GM23338 (cell line): ENCODE measurements at regions not wholly inside any gene's neighbourhood (a gene's known extent, or its start where the extent isn't known, plus 50 kb on each side); places are given as distances from the start of the nearest gene placed in this dataset.

Source experiments
- ATAC-seq: fragments of 200-7000 bp; cut with Tn5 transposase; 3 replicates; pipeline ENCODE4 v1.9.1; 2020
- DNase-seq: peaks from one replicate; pipeline ENCODE4 v3.0.0-alpha.2; 2015; ENCODE audit warnings: low spot score
- H2AFZ ChIP-seq: fragments of 200-600 bp; sonication (generic); 2 replicates; pipeline ENCODE4 v1.8.0; 2016; ENCODE audit warnings: antibody characterized with exemption, mild to moderate bottlenecking, moderate library complexity
- H3F3A ChIP-seq: fragments of 200-600 bp; sonication (generic); replicated peaks from 2 replicates; pipeline ENCODE4 v1.8.0; 2017; ENCODE audit warnings: antibody characterized with exemption, mixed run types, low read depth
- H3K27ac ChIP-seq: fragments of 200-600 bp; sonication (generic); 2 replicates; pipeline ENCODE4 v1.6.1; 2016; ENCODE audit warnings: low read depth
- H3K27me3 ChIP-seq: fragments of 200-600 bp; sonication (generic); 2 replicates; pipeline ENCODE4 v1.8.0; 2016; ENCODE audit warnings: mild to moderate bottlenecking, mixed run types, moderate library complexity; ENCODE audit not compliant: insufficient read depth
- H3K36me3 ChIP-seq: fragments of 200-600 bp; sonication (generic); 2 replicates; pipeline ENCODE4 v1.8.0; 2016; ENCODE audit warnings: mild to moderate bottlenecking; ENCODE audit not compliant: insufficient read depth
- H3K4me1 ChIP-seq: fragments of 200-600 bp; sonication (generic); 2 replicates; pipeline ENCODE4 v1.8.0; 2016; ENCODE audit warnings: mild to moderate bottlenecking, moderate library complexity; ENCODE audit not compliant: insufficient read depth
- H3K4me2 ChIP-seq: fragments of 200-600 bp; sonication (generic); 2 replicates; pipeline ENCODE4 v1.7.1; 2017; ENCODE audit warnings: mixed run types
- H3K4me3 ChIP-seq: fragments of 200-600 bp; sonication (generic); 2 replicates; pipeline ENCODE4 v1.6.1; 2016; ENCODE audit warnings: mixed run types
- H3K79me2 ChIP-seq: fragments of 200-600 bp; sonication (generic); replicated peaks from 2 replicates; pipeline ENCODE4 v1.8.0; 2017; ENCODE audit warnings: mild to moderate bottlenecking; ENCODE audit not compliant: insufficient read depth
- H3K9me2 ChIP-seq: fragments of 200-600 bp; sonication (generic); 2 replicates; pipeline ENCODE4 v1.8.0; 2017; ENCODE audit not compliant: insufficient read depth
- H4K20me1 ChIP-seq: fragments of 200-600 bp; sonication (generic); replicated peaks from 2 replicates; pipeline ENCODE4 v1.8.0; 2017; ENCODE audit warnings: mild to moderate bottlenecking; ENCODE audit not compliant: insufficient read depth
- H3K27ac Mint-ChIP-seq: 2 replicates; pipeline ENCODE4 v1.8.0; 2020; ENCODE audit warnings: inconsistent platforms, mild to moderate bottlenecking, moderate library complexity, mixed read lengths
- H3K27me3 Mint-ChIP-seq: 3 replicates; pipeline ENCODE4 v1.8.0; 2022; ENCODE audit warnings: low read depth, mild to moderate bottlenecking, moderate library complexity, mixed read lengths, inconsistent platforms; ENCODE audit not compliant: insufficient read depth, poor library complexity
- H3K36me3 Mint-ChIP-seq: 3 replicates; pipeline ENCODE4 v1.8.0; 2021; ENCODE audit warnings: low read depth, mild to moderate bottlenecking, inconsistent platforms, moderate library complexity, mixed read lengths
- H3K4me1 Mint-ChIP-seq: 3 replicates; pipeline ENCODE4 v1.8.0; 2020; ENCODE audit warnings: mild to moderate bottlenecking, inconsistent platforms, mixed read lengths
- H3K4me3 Mint-ChIP-seq: 3 replicates; pipeline ENCODE4 v1.8.0; 2021; ENCODE audit warnings: moderate library complexity, mild to moderate bottlenecking, inconsistent platforms, mixed read lengths
- H3K9me3 Mint-ChIP-seq: 3 replicates; pipeline ENCODE4 v1.8.0; 2020; ENCODE audit warnings: moderate library complexity, mild to moderate bottlenecking, inconsistent platforms, mixed read lengths
- CREB1 ChIP-seq: fragments of 250-450 bp; sonication (Bioruptor Pico); IDR thresholded peaks from 2 replicates; pipeline ENCODE4 v1.5.0; 2020; ENCODE audit warnings: low read depth, mild to moderate bottlenecking, moderate library complexity
- EZH2phosphoT487 ChIP-seq: fragments of 200-600 bp; sonication (generic); IDR thresholded peaks from one replicate; pipeline ENCODE4 v1.8.1; 2018; ENCODE audit warnings: antibody characterized with exemption; ENCODE audit not compliant: unreplicated experiment
- JUNB ChIP-seq: IDR thresholded peaks from one replicate; pipeline ENCODE4 v1.6.1; 2016; ENCODE audit warnings: antibody characterized with exemption; ENCODE audit not compliant: unreplicated experiment
- POLR2AphosphoS5 ChIP-seq: IDR thresholded peaks from 2 replicates; pipeline ENCODE4 v1.6.1; 2016; ENCODE audit warnings: antibody characterized with exemption, low read depth
- TF ChIP-seq, protein P1 (sequence below): fragments of 250-450 bp; sonication (Bioruptor Pico); IDR thresholded peaks from 2 replicates; pipeline ENCODE4 v1.5.0; 2020; ENCODE audit warnings: mild to moderate bottlenecking, moderate library complexity
- TF ChIP-seq, protein P2 (sequence below), 2 experiments: fragments of 200-600 bp in 1 of 2; sonication (generic) in 1 of 2; conservative IDR thresholded peaks; 2 replicates each; pipeline versions ENCODE4 v1.5.1 to v1.6.1; 2016 to 2017; ENCODE audit warnings: antibody characterized with exemption in 2 of 2, low read depth in 2 of 2, mild to moderate bottlenecking in 2 of 2, moderate library complexity in 1 of 2
- TF ChIP-seq, protein P3 (sequence below): IDR thresholded peaks from one replicate; pipeline ENCODE4 v1.6.1; 2018; ENCODE audit warnings: antibody characterized with exemption; ENCODE audit not compliant: unreplicated experiment
- TF ChIP-seq, protein P4 (sequence below): IDR thresholded peaks from 2 replicates; pipeline ENCODE4 v1.6.1; 2016; ENCODE audit warnings: antibody characterized with exemption

DNA sequence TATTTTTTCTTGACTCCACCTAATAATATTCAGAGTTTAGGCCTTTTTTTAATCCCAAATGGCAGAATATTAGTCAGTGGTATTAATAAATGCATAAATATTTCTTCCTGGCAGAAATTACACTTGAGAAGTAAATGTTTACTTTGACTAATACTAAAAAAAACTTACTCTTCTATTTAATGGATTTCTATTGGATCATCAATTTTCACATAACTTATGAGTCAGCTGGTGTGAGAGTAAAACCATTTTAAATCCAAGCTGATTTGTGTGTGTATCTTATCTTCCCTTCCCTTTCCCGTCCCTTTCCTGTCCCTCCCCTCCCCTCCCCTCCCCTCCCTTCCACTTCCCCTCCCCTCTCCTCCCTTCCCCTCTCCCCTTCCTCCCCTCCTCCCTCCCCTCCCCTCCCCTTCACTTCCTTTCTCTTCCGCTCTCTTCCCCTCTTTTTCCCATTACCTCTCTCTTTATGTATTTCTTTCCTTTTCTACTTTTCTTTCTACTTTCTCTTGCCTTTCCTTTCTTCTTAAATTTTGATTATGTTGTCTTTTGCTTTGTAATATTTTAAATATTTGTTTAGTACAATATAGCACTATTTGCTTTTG lies 630.1 kb upstream of the EPHA5 start:
- no peaks in the 10 kb centered on the region for H3K9me2 ChIP-seq
- no peaks in the 10 kb centered on the region for H3K27me3 Mint-ChIP-seq

More for the DNA sequence above, 630.1 kb upstream of the EPHA5 start:
- no peaks in the 10 kb centered on the region for H3K27me3 ChIP-seq
- H3K4me2 ChIP-seq, result no peak overlapping the region
- TF ChIP-seq, protein P1, sequence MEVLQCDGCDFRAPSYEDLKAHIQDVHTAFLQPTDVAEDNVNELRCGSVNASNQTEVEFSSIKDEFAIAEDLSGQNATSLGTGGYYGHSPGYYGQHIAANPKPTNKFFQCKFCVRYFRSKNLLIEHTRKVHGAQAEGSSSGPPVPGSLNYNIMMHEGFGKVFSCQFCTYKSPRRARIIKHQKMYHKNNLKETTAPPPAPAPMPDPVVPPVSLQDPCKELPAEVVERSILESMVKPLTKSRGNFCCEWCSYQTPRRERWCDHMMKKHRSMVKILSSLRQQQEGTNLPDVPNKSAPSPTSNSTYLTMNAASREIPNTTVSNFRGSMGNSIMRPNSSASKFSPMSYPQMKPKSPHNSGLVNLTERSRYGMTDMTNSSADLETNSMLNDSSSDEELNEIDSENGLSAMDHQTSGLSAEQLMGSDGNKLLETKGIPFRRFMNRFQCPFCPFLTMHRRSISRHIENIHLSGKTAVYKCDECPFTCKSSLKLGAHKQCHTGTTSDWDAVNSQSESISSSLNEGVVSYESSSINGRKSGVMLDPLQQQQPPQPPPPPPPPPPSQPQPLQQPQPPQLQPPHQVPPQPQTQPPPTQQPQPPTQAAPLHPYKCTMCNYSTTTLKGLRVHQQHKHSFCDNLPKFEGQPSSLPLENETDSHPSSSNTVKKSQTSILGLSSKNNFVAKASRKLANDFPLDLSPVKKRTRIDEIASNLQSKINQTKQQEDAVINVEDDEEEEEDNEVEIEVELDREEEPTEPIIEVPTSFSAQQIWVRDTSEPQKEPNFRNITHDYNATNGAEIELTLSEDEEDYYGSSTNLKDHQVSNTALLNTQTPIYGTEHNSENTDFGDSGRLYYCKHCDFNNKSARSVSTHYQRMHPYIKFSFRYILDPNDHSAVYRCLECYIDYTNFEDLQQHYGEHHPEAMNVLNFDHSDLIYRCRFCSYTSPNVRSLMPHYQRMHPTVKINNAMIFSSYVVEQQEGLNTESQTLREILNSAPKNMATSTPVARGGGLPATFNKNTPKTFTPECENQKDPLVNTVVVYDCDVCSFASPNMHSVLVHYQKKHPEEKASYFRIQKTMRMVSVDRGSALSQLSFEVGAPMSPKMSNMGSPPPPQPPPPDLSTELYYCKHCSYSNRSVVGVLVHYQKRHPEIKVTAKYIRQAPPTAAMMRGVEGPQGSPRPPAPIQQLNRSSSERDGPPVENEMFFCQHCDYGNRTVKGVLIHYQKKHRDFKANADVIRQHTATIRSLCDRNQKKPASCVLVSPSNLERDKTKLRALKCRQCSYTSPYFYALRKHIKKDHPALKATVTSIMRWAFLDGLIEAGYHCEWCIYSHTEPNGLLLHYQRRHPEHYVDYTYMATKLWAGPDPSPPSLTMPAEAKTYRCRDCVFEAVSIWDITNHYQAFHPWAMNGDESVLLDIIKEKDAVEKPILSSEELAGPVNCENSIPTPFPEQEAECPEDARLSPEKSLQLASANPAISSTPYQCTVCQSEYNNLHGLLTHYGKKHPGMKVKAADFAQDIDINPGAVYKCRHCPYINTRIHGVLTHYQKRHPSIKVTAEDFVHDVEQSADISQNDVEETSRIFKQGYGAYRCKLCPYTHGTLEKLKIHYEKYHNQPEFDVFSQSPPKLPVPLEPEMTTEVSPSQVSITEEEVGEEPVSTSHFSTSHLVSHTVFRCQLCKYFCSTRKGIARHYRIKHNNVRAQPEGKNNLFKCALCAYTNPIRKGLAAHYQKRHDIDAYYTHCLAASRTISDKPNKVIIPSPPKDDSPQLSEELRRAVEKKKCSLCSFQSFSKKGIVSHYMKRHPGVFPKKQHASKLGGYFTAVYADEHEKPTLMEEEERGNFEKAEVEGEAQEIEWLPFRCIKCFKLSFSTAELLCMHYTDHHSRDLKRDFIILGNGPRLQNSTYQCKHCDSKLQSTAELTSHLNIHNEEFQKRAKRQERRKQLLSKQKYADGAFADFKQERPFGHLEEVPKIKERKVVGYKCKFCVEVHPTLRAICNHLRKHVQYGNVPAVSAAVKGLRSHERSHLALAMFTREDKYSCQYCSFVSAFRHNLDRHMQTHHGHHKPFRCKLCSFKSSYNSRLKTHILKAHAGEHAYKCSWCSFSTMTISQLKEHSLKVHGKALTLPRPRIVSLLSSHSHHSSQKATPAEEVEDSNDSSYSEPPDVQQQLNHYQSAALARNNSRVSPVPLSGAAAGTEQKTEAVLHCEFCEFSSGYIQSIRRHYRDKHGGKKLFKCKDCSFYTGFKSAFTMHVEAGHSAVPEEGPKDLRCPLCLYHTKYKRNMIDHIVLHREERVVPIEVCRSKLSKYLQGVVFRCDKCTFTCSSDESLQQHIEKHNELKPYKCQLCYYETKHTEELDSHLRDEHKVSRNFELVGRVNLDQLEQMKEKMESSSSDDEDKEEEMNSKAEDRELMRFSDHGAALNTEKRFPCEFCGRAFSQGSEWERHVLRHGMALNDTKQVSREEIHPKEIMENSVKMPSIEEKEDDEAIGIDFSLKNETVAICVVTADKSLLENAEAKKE, result no peak
- TF ChIP-seq, protein P2, sequence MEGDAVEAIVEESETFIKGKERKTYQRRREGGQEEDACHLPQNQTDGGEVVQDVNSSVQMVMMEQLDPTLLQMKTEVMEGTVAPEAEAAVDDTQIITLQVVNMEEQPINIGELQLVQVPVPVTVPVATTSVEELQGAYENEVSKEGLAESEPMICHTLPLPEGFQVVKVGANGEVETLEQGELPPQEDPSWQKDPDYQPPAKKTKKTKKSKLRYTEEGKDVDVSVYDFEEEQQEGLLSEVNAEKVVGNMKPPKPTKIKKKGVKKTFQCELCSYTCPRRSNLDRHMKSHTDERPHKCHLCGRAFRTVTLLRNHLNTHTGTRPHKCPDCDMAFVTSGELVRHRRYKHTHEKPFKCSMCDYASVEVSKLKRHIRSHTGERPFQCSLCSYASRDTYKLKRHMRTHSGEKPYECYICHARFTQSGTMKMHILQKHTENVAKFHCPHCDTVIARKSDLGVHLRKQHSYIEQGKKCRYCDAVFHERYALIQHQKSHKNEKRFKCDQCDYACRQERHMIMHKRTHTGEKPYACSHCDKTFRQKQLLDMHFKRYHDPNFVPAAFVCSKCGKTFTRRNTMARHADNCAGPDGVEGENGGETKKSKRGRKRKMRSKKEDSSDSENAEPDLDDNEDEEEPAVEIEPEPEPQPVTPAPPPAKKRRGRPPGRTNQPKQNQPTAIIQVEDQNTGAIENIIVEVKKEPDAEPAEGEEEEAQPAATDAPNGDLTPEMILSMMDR (conservative IDR thresholded peaks at IDR 0.05; ENCODE audit: low read depth in 2 of 2), result no peak
- TF ChIP-seq POLR2AphosphoS5 (no peak), JUNB (no peak), EZH2phosphoT487 (no peak), CREB1 (no peak)
- TF ChIP-seq, protein P3, sequence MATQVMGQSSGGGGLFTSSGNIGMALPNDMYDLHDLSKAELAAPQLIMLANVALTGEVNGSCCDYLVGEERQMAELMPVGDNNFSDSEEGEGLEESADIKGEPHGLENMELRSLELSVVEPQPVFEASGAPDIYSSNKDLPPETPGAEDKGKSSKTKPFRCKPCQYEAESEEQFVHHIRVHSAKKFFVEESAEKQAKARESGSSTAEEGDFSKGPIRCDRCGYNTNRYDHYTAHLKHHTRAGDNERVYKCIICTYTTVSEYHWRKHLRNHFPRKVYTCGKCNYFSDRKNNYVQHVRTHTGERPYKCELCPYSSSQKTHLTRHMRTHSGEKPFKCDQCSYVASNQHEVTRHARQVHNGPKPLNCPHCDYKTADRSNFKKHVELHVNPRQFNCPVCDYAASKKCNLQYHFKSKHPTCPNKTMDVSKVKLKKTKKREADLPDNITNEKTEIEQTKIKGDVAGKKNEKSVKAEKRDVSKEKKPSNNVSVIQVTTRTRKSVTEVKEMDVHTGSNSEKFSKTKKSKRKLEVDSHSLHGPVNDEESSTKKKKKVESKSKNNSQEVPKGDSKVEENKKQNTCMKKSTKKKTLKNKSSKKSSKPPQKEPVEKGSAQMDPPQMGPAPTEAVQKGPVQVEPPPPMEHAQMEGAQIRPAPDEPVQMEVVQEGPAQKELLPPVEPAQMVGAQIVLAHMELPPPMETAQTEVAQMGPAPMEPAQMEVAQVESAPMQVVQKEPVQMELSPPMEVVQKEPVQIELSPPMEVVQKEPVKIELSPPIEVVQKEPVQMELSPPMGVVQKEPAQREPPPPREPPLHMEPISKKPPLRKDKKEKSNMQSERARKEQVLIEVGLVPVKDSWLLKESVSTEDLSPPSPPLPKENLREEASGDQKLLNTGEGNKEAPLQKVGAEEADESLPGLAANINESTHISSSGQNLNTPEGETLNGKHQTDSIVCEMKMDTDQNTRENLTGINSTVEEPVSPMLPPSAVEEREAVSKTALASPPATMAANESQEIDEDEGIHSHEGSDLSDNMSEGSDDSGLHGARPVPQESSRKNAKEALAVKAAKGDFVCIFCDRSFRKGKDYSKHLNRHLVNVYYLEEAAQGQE, result no peak
- TF ChIP-seq, protein P4, sequence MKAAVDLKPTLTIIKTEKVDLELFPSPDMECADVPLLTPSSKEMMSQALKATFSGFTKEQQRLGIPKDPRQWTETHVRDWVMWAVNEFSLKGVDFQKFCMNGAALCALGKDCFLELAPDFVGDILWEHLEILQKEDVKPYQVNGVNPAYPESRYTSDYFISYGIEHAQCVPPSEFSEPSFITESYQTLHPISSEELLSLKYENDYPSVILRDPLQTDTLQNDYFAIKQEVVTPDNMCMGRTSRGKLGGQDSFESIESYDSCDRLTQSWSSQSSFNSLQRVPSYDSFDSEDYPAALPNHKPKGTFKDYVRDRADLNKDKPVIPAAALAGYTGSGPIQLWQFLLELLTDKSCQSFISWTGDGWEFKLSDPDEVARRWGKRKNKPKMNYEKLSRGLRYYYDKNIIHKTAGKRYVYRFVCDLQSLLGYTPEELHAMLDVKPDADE, result no peak
- H3K4me3 Mint-ChIP-seq, result no peak overlapping the region
- H4K20me1 ChIP-seq, result no peaks in the 10 kb centered on the region
- H3K4me3 ChIP-seq, result no peak overlapping the region
- no peaks in the 10 kb centered on the region for H3K4me1 Mint-ChIP-seq
- no peak overlapping the region for H3K27ac Mint-ChIP-seq
- H3K4me1 ChIP-seq, result no peaks in the 10 kb centered on the region
- H3K36me3 Mint-ChIP-seq, result no peaks in the 10 kb centered on the region
- H3F3A ChIP-seq, result no peaks in the 10 kb centered on the region
- no peaks in the 10 kb centered on the region for H3K36me3 ChIP-seq
- H2AFZ ChIP-seq, result no peak overlapping the region
- no peaks in the 10 kb centered on the region; the same call in 2 of the 3 replicates for H3K9me3 Mint-ChIP-seq
- DNase-seq, result no peak
- no peaks in the 10 kb centered on the region for H3K79me2 ChIP-seq
- ATAC-seq, result no peak
- no peak overlapping the region for H3K27ac ChIP-seq
